MM.1S (cell line): ENCODE measurements at regions not wholly inside any gene's neighbourhood (a gene's known extent, or its start where the extent isn't known, plus 50 kb on each side); places are given as distances from the start of the nearest gene placed in this dataset.
A peak's percentile ranks its signal among the peaks of the same experiment; 100 is the strongest.

Source experiments
- DNase-seq: peaks from one replicate; pipeline ENCODE4 v3.0.0-alpha.2; 2015
- H2AFZ ChIP-seq: fragments of 300-600 bp; sonication (generic); 2 replicates; pipeline ENCODE4 v1.6.0; 2016; ENCODE audit warnings: antibody characterized with exemption, low read length
- H3F3A ChIP-seq: fragments of 300-600 bp; sonication (generic); 2 replicates; pipeline ENCODE4 v1.6.1; 2016; ENCODE audit warnings: mild to moderate bottlenecking, antibody characterized with exemption, low read length, moderate library complexity, mixed read lengths; ENCODE audit not compliant: insufficient read depth
- H3K27ac ChIP-seq: fragments of 300-600 bp; sonication (generic); 2 replicates; pipeline ENCODE4 v1.5.1; 2016; ENCODE audit warnings: mild to moderate bottlenecking, low read length
- H3K27me3 ChIP-seq: fragments of 300-600 bp; sonication (generic); replicated peaks from 2 replicates; pipeline ENCODE4 v1.6.0; 2016; ENCODE audit warnings: low read length; ENCODE audit not compliant: insufficient read depth
- H3K36me3 ChIP-seq: fragments of 300-600 bp; sonication (generic); replicated peaks from 2 replicates; pipeline ENCODE4 v1.6.1; 2016; ENCODE audit warnings: mild to moderate bottlenecking, low read length, mixed read lengths; ENCODE audit not compliant: insufficient read depth
- H3K4me1 ChIP-seq: fragments of 300-600 bp; sonication (generic); 2 replicates; pipeline ENCODE4 v1.6.1; 2016; ENCODE audit warnings: low read length, mixed read lengths
- H3K4me2 ChIP-seq: fragments of 300-600 bp; sonication (generic); 2 replicates; pipeline ENCODE4 v1.6.0; 2016; ENCODE audit warnings: low read depth, low read length
- H3K4me3 ChIP-seq: fragments of 300-600 bp; sonication (generic); 2 replicates; pipeline ENCODE4 v1.5.1; 2016; ENCODE audit warnings: low read length, mixed read lengths
- H3K79me2 ChIP-seq: fragments of 300-600 bp; sonication (generic); 2 replicates; pipeline ENCODE4 v1.6.1; 2016; ENCODE audit warnings: mixed run types, low read length, mixed read lengths
- H3K9ac ChIP-seq: fragments of 300-600 bp; sonication (generic); 2 replicates; pipeline ENCODE4 v1.6.1; 2016; ENCODE audit warnings: low read length, mixed read lengths
- H3K9me2 ChIP-seq: fragments of 300-600 bp; sonication (generic); replicated peaks from 2 replicates; pipeline ENCODE4 v1.6.1; 2016; ENCODE audit warnings: mild to moderate bottlenecking, low read length, mixed read lengths; ENCODE audit not compliant: insufficient read depth
- H3K9me3 ChIP-seq: fragments of 300-600 bp; sonication (generic); replicated peaks from 2 replicates; pipeline ENCODE4 v1.6.1; 2016; ENCODE audit warnings: mild to moderate bottlenecking, low read length, mixed read lengths; ENCODE audit not compliant: insufficient read depth
- H4K20me1 ChIP-seq: fragments of 300-600 bp; sonication (generic); 2 replicates; pipeline ENCODE4 v1.6.1; 2016; ENCODE audit warnings: mild to moderate bottlenecking, low read length, moderate library complexity, mixed read lengths; ENCODE audit not compliant: insufficient read depth
- CTCF ChIP-seq: fragments of 300-600 bp; sonication (generic); IDR thresholded peaks from 2 replicates; pipeline ENCODE4 v1.5.1; 2016; ENCODE audit warnings: antibody characterized with exemption, low read length, mixed read lengths
- EZH2 ChIP-seq: fragments of 300-600 bp; sonication (generic); optimal IDR thresholded peaks from 2 replicates; pipeline ENCODE3; 2017; ENCODE audit warnings: low read depth, mild to moderate bottlenecking, antibody characterized with exemption, low read length, mixed read lengths
- EZH2phosphoT487 ChIP-seq: fragments of 300-600 bp; sonication (generic); IDR thresholded peaks from 2 replicates; pipeline ENCODE4 v1.6.1; 2018; ENCODE audit warnings: antibody characterized with exemption, low read length

- H3K79me2 ChIP-seq = peaks cover 18% of the 10 kb centered on the region; the same call in 1 of the 2 replicates
Observed at GRCh38 chr9:91150998-91151717, 210.6 kb downstream of the AUH start.

GRCh38 chr9:91151718-91152095 is 210.0 kb downstream of the AUH start:
- H3K9me2 ChIP-seq = no peaks in the 10 kb centered on the region
- DNase-seq = no peak
- H3K9me3 ChIP-seq = no peaks in the 10 kb centered on the region
- peaks cover 15% of the 10 kb centered on the region; the same call in 1 of the 2 replicates for H3K79me2 ChIP-seq
- no peak overlapping the region for H2AFZ ChIP-seq
- TF ChIP-seq CTCF (no peak), EZH2phosphoT487 (no peak), EZH2 (no peak)
- H3K9ac ChIP-seq = peak overlapping the region; percentile 74
- peak overlapping the region; percentile 95 for H3K27ac ChIP-seq
- H3K4me1 ChIP-seq = peaks cover 55% of the 10 kb centered on the region
- H3K4me3 ChIP-seq = peak overlapping the region; percentile 15; the same call in 1 of the 2 replicates
- H3K4me2 ChIP-seq = peak overlapping the region; percentile 67
- H3K36me3 ChIP-seq = no peaks in the 10 kb centered on the region
- H4K20me1 ChIP-seq = no peaks in the 10 kb centered on the region
- H3K27me3 ChIP-seq = no peaks in the 10 kb centered on the region
- peaks cover 44% of the 10 kb centered on the region for H3F3A ChIP-seq

More at GRCh38 chr9:91150998-91151717, 210.6 kb downstream of the AUH start:
- TF ChIP-seq EZH2 (no peak), EZH2phosphoT487 (no peak), CTCF (no peak)
- peaks cover 44% of the 10 kb centered on the region for H3F3A ChIP-seq
- no peaks in the 10 kb centered on the region for H4K20me1 ChIP-seq
- no peak overlapping the region for H2AFZ ChIP-seq
- H3K4me1 ChIP-seq = peaks cover 60% of the 10 kb centered on the region
- H3K9me2 ChIP-seq = no peaks in the 10 kb centered on the region
- H3K4me2 ChIP-seq = peak overlapping the region; percentile 67
- H3K9me3 ChIP-seq = no peaks in the 10 kb centered on the region
- H3K4me3 ChIP-seq = peak overlapping the region; percentile 15; the same call in 1 of the 2 replicates
- H3K36me3 ChIP-seq = no peaks in the 10 kb centered on the region
- H3K27ac ChIP-seq = peak overlapping the region; percentile 95
- no peaks in the 10 kb centered on the region for H3K27me3 ChIP-seq
- H3K9ac ChIP-seq = peak overlapping the region; percentile 74
- peak; percentile 97 for DNase-seq

GRCh38 chr9:91154686-91155085 is 207.0 kb downstream of the AUH start:
- Histone ChIP-seq H3K4me2 (no peak overlapping the region), H3K27ac (no peak overlapping the region), H4K20me1 (no peaks in the 10 kb centered on the region), H3K9me3 (no peaks in the 10 kb centered on the region), H3K79me2 (peaks cover 18% of the 10 kb centered on the region; the same call in 1 of the 2 replicates), H2AFZ (no peak overlapping the region), H3K36me3 (no peaks in the 10 kb centered on the region), H3F3A (peaks cover 22% of the 10 kb centered on the region), H3K4me1 (peaks cover 28% of the 10 kb centered on the region), H3K9ac (no peak overlapping the region), H3K4me3 (no peak overlapping the region), H3K27me3 (no peaks in the 10 kb centered on the region), H3K9me2 (no peaks in the 10 kb centered on the region)
- TF ChIP-seq EZH2 (no peak), EZH2phosphoT487 (no peak), CTCF (no peak)
- no peak for DNase-seq
